ENCODE measurements at regions not wholly inside any gene's neighbourhood (a gene's known extent, or its start where the extent isn't known, plus 50 kb on each side); places are given as distances from the start of the nearest gene placed in this dataset.
"Not testable (repeated sequence)": the region's sequence is repeated elsewhere in the genome, so short reads cannot be mapped to it uniquely, and the experiment has no call there.

DNA sequence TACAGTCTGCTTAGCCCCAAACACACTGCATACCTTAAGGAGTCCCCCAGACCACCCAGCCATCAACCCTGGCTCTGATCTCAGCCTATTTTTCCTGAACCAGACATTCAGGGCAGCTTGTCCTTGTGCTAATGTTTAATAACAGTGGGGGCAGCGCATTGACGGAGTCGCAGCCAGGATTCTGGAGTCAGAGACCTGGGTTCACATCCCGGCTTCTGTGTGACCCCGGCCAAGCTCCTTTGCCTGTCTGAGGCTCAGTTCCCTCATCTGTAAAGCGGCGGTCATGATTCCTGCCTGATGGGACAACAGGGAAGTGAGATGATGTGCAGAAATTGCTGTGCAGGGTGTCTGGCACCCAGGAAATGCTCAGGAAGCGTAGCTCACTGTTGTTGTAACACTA, 63.1 kb downstream of the MATN1 start:
- no peak for DNase-seq

DNA sequence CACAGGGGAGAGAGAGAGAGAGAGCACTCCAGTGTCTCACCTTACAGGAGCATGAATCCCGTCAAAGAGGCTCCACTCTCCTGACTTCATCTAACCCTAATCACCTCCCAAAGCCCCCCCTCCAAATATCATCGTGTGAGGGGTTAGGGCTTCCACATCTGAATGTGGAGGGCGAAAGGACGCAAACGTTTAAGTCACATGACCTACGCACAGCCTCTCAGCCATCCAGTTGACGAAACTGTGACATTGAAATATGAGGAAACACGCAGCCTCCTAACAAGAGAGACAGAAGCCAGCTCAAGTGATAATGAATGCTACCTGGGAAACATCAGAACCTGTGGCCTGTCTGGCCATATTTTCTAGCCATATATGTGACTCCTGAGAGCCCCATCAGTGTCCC, 63.7 kb downstream of the MATN1 start:
- DNase-seq: no peak

DNA sequence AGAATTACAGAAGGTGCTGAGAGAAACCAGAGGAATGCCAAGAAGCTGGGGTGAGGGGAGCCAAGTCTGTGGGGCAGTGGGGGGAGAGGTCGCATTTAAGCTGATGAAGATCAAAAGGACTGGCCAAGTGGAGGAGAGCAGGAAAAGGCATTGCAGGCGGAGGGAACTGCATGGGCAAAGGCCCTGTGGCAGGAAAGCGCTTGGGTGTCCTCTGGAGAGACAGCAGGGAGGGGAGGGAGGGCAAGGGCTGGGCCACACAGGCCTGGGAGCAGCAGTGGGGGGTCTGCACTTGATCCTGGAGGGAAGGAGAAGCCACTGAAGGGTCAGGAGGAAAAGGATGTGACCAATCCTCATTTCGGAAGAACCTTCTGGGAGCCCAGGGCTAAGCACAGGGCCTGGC, 65.0 kb downstream of the MATN1 start:
- not testable (repeated sequence) for DNase-seq

DNA sequence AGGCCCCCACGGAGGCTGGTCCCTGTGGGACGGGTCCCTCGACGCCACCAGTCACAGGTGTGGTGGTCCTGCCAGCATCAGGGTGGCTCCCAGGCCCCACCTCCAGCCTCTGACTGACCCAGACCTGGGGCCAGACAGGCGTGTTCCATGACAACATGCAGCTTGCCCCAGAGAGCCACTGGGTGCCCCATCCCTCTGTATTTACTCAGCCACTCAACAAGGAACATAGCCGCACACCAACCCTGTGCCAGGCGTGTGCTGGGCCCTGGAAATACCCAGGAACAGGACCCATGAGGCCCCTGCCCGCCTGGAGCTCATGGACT, 65.4 kb downstream of the MATN1 start:
- no peak for DNase-seq

DNA sequence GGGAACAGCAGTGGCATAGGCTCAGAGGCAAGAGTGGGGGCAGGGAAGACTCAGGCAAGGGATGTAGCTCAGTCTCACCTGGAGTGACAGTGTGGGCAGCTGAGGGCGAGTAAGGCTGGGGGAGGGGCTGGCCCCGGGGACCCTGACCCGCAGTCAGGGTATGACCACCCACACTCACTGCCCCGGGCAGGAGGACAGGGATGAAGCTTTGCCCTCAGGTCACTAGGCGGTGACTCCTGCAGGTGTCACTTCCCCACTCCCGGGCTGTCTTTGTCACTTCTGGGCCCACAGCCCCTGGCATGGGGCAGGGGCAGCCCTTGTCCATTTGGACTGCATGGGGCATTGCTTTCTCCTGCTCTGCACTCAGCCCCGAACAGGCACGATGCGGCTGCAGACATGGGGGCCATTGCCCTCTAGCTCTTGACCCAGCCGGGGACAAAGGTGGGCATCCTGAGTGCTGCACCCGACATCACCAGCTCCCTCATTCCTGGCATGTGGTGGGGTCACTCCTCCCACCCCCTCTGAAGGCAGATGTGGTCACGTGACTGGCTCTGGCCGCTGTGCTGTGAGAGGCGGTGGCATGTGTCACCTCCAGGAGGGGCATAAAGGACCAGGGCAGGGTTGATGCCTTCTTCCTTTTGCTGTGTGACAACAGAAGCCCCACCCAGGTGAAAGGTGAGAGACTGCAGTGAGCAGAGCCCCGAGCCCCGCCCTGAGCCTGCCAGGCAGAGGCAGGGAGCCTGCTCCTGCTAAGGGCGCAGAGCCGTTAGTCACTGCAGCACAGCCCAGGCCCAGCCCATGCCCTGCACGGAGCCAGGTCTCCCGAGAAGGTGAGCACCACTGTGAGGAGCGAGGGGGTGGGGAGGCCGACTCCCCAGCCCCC, 66.0 kb downstream of the MATN1 start:
- no peak for DNase-seq

DNA sequence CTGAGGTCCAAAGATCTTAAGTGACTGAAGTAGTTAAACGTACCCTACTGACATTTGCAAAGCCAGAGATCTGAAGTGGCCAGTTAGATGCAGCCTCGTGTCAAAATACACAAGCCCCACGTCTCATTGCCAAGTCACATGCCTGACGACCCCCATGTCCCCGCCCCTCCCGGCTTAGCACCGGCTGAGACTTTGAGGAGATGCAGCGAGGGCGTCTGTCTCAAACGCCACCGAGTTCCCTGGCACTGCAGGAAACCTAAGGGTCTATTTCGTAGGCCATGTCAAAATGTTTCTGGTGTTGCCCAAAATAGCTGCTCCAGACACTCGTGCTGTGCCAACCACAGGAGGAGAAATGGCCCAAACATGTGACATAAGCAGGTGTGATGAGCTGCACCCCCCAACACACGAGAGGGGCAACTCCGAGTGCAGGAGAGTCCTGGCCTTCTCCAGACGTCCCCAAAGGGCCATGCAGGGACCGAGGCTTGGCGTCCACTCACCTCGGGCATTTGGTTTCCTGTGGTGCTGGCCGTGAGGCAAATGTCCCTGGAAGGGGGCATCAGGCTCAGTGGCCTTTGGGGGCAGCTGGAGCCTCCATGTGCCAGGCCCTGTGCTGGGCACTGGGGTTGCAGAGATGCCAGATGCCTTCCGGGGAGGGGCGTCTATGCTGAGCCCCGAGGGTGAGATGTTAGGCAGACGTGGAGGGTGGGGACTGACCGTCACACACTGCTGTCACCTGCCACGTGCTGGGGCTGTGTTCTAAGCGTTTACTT, 67.0 kb downstream of the MATN1 start:
- no peak for DNase-seq

DNA sequence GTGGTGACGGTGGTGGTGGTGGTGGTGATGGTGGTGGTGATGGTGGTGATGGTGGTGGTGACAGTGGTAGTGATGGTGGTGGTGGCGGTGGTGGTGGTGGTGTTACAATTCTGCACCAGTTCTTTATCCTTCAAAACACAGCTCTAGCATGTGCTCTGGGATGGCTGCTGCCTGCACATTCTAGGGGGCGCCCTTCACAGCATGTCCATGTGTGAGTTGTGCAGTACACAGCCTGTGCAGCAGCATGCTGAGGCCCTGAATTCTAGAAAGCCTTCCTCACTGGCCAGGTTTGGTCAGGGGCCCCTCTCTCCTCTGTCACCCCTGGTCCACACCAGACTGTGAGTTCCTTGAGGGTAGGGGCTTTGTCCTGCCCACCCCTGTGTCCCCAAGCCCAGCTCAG, 67.7 kb downstream of the MATN1 start:
- no peak for DNase-seq

DNA sequence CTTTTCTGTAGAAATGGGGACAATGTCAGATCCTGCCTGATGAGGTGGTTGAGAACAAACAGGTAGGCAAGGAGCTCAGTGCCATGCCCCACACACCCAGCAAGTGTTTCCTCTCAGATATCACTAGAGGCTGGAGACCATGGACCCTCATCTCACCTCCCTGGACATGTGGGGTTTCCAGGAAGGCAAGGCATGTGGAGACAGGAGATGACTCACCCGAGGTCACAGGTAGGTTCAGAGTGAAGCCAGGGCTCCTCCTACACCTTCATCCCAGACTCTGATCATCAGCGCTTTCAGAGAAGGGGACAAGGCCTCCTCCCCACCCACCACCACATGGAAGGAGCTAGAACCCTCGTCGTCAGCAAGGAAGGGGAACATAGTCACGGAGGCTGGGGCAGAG, 69.2 kb downstream of the MATN1 start:
- DNase-seq: no peak

DNA sequence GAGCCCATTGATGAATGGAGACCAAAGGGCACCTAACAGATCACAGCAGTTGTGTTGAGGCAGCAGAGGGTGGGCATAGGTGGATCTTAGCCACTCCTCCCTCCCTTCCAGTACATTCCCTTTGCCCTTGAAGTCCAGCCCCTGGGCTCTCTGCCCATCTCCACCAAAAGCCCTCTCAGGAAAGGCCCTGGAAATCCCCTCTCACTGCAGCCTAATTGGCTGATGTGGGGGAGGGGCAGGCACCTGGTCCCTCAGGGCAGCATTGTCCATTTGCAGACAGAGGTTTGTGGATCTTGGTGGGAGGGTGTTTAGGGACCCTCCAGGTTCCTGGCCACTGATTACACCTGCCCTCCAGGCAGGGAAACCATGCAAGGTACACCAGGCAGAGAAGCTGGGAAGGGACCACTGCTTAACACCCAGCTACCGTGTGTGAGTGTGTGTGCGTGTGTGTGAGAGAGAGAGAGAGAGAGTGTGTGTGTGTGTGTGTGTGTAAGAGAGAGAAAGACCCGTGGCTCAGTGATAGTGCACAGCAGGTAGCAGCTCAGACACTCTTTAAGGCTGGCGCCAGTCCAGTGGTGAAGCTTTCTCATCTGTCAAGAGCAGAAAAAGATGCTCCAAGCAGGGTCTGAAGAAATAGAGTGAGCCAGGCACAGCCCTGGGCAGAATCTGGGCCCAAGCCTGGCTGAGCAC, 71.1 kb downstream of the MATN1 start:
- no peak for DNase-seq

DNA sequence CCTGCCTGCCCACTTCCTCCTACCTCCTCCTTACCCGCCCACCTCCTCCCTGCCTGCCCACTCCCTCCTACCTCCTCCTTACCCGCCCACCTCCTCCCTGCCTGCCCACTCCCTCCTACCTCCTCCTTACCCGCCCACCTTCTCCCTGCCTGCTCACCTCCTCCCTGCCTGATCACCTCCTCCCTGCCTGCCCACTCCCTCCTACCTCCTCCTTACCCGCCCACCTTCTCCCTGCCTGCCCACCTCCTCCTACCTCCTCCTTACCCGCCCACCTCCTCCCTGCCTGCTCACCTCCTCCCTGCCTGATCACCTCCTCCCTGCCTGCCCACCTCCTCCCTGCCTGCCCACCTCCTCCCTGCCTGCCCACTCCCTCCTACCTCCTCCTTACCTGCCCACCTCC, 72.0 kb downstream of the MATN1 start:
- not testable (repeated sequence) for DNase-seq

DNA sequence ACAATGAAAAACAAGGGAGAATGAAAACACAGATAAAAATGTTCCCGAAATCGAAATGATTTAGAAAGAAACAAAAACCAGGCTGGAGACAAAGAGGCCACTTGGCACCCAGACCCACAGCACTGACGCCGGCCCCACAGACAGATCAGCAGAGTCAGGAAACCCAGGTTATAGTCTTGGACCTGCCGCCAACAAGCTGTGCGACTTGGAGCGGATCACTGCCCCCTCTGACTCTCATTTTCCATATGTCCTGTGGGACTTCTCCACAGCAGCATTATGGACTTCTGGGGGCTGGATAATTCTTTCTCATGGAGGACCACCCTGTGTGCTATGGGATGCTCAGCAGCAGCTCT, 72.4 kb downstream of the MATN1 start:
- DNase-seq: no peak

DNA sequence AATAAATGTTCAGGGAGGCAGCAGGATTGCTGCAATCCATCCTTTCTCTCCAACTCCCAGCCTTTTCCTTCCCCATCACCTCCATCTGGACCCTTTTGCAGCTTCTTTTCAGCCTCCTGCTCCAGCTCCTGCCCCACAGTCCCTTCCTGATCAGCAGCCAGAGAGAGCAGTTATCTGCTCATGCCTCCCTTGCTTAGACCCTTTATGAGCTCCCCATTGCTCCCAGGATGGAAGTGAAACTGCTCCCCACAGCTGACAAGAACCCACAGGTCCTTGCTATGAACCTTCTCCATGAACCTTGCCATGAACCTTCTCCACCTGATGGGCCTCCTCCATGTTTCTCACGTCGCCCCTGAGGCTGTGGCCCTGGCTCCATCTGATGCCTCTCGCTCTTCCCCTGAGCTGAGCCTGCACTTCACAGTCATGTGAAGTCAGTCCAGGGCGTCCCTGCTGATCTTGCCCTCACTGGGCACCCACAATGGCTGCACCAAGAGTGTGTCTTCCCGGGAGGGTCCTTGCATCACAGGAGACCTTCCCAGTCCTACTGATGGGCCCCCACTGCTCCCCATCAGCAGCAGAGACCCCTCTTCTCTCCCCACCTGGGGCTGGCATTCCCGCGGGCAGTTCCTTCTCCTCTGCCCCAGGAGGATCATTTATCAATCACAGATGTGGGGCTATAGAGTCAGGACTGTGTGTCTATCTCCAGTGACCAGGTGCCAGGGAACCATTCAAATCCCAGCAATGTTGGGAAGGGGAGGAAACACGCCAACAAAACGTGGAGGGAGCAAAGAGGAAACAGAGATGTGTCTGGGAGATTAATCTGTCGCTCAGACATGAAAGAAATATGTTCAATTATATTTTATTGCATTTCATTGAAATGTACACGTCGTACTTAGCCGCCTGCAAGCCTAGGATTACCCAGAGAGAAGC, 73.1 kb downstream of the MATN1 start:
- DNase-seq: no peak

DNA sequence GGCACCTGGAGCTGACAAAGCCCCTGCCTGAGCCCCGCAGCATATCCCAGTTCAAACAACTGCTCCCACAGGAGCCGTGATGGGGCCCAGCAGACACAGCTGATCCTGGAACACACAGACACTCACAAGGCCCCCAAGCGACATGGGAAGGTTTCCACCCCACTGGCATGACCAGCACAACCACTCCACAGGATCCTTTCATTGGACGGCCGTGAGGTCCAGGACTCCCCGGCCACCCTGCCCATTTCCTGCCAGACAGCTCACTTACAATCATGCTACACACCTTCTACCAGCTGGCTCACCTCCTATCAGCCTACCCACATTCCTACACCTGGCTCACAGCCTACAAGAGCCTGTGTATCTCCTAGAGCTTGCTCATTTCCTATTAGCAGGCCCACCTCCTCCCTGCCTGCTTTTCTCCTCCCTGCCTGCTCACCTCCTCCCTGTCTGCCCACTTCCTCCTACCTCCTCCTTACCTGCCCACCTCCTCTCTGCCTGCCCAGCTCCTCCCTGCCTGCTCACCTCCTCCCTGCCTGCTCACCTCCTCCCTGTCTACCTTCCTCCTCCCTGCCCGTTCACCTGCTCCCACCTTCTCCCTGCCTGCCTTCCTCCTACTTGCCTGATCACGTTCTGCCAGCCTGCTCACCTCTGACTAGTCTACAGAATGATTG, 73.9 kb downstream of the MATN1 start:
- no peak for DNase-seq

DNA sequence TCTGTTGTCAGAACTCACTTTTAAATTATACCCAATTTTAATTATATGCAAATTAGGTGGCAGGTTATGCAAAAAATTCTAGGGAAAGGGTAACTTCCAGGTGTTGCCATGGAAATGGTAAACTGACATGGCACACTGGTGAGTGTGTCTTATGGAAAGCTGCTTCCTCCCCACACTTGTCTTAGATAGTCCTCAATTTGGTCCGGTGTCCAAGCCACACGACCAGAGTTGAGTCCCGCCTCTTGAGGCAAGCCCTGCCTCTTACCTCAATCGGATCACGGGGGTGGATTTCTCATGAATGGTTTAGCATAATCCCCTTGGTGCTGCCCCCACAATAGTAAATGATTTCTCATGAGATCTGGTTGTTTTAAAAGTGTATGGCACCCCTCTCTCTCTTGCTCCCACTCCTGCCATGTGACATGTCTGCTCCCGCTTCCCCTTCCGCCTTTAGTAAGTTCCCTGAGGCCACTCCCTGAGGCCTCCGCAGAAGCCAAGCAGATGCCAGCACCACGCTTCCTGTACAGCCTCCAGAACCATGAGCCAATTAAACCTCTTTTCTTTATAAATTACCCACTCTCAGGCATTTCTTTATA, 74.9 kb downstream of the MATN1 start:
- DNase-seq: no peak

DNA sequence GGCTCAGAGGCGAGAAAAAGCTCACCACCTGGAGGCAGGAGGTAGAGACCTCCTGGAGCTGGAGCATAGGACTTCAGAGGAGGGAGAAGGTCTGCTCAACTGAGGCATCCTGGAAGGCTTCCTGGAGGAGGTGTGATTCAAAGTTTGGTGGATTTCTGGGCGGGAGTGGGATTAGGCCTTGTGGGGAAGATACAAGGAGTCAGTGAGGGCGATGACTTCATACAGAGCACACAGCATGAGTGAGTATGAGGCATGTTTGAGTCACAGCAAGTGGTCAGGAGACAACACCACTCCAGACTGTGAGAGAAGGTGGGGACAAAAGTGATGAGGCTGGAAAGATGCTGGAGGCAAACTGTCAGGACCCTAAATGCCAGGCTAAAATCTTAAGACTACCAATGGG, 77.6 kb downstream of the MATN1 start:
- DNase-seq: no peak

DNA sequence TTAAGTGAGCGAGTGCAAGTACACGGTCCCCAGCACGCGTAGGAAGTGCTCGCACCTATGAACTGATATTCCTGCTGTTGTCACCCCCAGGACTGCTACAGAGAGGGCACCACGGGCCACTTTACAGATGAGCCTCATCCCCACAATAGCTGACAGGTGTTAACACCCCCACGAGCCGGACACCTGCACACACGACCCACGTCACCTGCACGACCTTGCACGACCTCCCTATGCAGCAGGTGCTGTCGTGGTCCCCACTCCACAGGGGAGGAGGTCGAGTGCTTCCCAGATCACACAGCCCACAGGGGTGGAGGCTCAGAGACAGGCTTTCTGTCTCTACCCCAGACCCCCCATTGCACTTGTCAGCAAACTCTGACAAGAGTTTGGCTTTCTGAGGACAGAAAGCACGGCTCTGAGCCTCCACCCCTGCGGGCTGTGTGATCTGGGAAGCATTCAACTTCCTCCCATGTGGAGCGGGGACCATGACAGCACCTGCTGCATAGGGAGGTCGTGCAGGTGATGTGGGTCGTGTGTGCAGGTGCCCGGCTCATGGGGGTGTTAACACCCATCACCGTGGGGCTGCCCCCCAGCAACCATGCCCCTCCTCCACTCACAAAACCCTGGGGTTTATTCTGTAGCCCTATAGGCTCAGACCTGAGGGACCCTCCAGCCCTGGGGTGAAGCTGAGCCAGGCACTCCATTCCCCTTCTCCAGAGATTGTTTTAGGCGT, 80.8 kb downstream of the MATN1 start:
- no peak for DNase-seq

DNA sequence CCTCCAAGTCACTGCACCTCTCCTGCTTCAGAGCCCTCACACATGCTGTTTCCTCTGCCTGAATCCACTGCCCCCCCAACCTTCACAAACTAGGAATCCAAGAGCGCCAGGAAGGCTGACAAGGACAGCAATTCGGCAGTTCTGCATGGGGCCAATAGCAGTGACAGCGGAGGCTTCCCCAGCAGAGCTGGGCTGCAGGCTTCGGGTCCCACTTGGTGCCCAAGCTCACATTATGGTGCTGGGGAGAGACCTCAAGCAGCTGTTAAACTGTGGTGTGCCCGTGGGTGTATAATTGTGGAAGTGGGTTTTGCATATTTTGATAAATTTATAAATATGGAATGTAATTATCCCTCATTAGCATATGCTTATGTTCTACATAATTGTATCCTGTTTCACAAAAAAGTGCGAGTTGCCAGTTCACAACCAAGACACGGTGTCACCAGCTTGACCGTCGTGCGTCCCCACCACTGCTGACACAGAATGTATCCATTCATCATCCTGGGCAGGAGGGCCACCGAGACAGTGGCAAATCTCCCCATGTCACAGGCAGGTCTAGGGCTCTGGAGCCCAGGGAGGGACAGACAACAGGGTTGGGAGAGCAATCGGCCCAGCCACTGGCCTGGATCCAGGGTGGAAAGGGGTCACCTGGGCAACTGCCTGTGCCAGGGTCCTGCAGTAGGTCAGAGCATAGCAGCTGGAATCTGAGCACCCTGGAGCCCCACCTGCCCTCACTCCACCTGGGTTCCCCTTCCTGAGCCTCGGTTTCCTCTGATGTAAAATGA, 81.6 kb downstream of the MATN1 start:
- DNase-seq: no peak

DNA sequence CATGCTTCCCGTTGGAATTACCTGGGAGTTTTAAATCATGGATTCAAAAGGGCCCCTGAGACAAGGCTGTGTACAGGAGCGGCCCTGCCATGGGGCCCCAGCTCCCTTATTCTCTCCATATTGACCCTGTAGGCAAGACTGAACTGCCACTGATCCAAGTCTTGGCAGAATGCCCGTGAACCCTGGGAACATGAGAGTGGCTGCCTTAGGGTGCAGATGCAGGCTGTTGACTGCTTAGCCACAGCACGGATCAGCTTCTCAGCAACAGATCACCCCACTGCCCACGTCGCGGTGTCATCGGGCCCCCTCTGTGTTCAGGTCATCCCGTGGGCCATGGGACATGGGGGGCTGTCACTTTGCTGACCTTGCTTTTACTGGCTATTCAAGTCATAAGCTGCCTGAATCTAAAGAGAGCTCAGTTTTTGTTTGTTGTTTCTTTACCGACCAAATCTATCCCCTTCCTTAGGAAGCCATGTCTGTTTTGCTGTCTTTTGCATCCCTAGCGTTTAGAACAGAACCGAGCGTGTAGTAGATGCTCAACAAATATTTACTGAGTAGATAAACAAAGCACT, 83.4 kb downstream of the MATN1 start:
- DNase-seq: no peak

DNA sequence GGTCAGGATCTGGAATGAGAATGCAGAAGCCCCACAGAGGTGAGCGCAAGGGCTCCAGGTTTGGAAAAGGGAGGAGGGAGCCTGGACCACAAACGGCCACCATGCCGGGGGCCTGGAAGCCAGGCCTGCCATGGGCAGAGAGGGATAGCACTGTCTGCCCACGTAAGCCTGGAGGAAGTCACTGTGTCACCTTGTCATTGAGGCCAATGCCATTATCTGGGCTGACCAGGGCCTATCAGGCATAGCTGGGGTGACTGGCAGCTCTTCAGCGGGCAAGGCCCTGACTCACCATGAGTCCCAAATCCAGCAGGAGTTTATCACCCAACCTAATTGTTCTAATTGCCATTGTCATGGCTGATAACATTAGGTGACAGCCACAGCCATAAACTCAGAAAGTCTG, 84.6 kb downstream of the MATN1 start:
- no peak for DNase-seq
